ENCODE measurements at regions not wholly inside any gene's neighbourhood (a gene's known extent, or its start where the extent isn't known, plus 50 kb on each side); places are given as distances from the start of the nearest gene placed in this dataset.

- Histone ChIP-seq H3K27ac (ENCODE audit: insufficient read depth, low read length) (no peak overlapping the region), H4K20me1 (ENCODE audit: control insufficient read depth, extremely low read depth, insufficient read depth, low read length) (no peaks in the 10 kb centered on the region), H3K4me1 (ENCODE audit: control insufficient read depth, extremely low read depth, insufficient read depth, low read length) (no peaks in the 10 kb centered on the region), H3K4me2 (ENCODE audit: extremely low read depth, insufficient read depth, low read length) (no peak overlapping the region), H3K36me3 (ENCODE audit: control insufficient read depth, insufficient read depth, low read length) (no peaks in the 10 kb centered on the region), H3K9me3 (ENCODE audit: control insufficient read depth, insufficient read depth, low read depth, low read length) (no peaks in the 10 kb centered on the region), H3K27me3 (ENCODE audit: control insufficient read depth, insufficient read depth, low read length) (no peaks in the 10 kb centered on the region), H2AFZ (ENCODE audit: low read length) (no peak overlapping the region), H3K9ac (ENCODE audit: insufficient read depth, low read length) (no peak overlapping the region), H3K4me3 (replicated peaks in 1 of 4; ENCODE audit: control extremely low read depth in 1 of 4, insufficient read depth in 1 of 4, low read depth in 3 of 4, low read length in 4 of 4) (no peak overlapping the region), H3K79me2 (ENCODE audit: control insufficient read depth, insufficient read depth, low read length) (no peaks in the 10 kb centered on the region)
- DNase-seq (ENCODE audit: low read depth in 2 of 2) = no peak
- TF ChIP-seq EZH2 (IDR thresholded peaks at IDR 0.05; ENCODE audit: low read length, missing control alignments) = no peak
- TF ChIP-seq, protein P1, sequence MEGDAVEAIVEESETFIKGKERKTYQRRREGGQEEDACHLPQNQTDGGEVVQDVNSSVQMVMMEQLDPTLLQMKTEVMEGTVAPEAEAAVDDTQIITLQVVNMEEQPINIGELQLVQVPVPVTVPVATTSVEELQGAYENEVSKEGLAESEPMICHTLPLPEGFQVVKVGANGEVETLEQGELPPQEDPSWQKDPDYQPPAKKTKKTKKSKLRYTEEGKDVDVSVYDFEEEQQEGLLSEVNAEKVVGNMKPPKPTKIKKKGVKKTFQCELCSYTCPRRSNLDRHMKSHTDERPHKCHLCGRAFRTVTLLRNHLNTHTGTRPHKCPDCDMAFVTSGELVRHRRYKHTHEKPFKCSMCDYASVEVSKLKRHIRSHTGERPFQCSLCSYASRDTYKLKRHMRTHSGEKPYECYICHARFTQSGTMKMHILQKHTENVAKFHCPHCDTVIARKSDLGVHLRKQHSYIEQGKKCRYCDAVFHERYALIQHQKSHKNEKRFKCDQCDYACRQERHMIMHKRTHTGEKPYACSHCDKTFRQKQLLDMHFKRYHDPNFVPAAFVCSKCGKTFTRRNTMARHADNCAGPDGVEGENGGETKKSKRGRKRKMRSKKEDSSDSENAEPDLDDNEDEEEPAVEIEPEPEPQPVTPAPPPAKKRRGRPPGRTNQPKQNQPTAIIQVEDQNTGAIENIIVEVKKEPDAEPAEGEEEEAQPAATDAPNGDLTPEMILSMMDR (conservative IDR thresholded peaks at IDR 0.05 in 1 of 2, IDR thresholded peaks at IDR 0.05 in 1 of 2; ENCODE audit: low read depth in 1 of 2, low read length in 2 of 2) = no peak
Observed at GRCh38 chr1:58032611-58033073, 513.9 kb downstream of the OMA1 start.

- TF ChIP-seq, protein P1 (conservative IDR thresholded peaks at IDR 0.05 in 1 of 2, IDR thresholded peaks at IDR 0.05 in 1 of 2; ENCODE audit: low read depth in 1 of 2, low read length in 2 of 2) = no peak
- no peak for TF ChIP-seq EZH2 (IDR thresholded peaks at IDR 0.05; ENCODE audit: low read length, missing control alignments)
- H3K4me3 ChIP-seq (replicated peaks in 1 of 4; ENCODE audit: control extremely low read depth in 1 of 4, insufficient read depth in 1 of 4, low read depth in 3 of 4, low read length in 4 of 4) = no peak overlapping the region
- no peaks in the 10 kb centered on the region for H3K27me3 ChIP-seq (ENCODE audit: control insufficient read depth, insufficient read depth, low read length)
- H4K20me1 ChIP-seq (ENCODE audit: control insufficient read depth, extremely low read depth, insufficient read depth, low read length) = no peaks in the 10 kb centered on the region
- H3K9me3 ChIP-seq (ENCODE audit: control insufficient read depth, insufficient read depth, low read depth, low read length) = no peaks in the 10 kb centered on the region
- no peak for DNase-seq (ENCODE audit: low read depth in 2 of 2)
- no peak overlapping the region for H2AFZ ChIP-seq (ENCODE audit: low read length)
- no peaks in the 10 kb centered on the region for H3K79me2 ChIP-seq (ENCODE audit: control insufficient read depth, insufficient read depth, low read length)
- no peak overlapping the region for H3K27ac ChIP-seq (ENCODE audit: insufficient read depth, low read length)
- H3K36me3 ChIP-seq (ENCODE audit: control insufficient read depth, insufficient read depth, low read length) = no peaks in the 10 kb centered on the region
- no peak overlapping the region for H3K4me2 ChIP-seq (ENCODE audit: extremely low read depth, insufficient read depth, low read length)
- H3K9ac ChIP-seq (ENCODE audit: insufficient read depth, low read length) = no peak overlapping the region
- H3K4me1 ChIP-seq (ENCODE audit: control insufficient read depth, extremely low read depth, insufficient read depth, low read length) = no peaks in the 10 kb centered on the region
Observed at GRCh38 chr1:58031416-58031815, 515.1 kb downstream of the OMA1 start.

DNA sequence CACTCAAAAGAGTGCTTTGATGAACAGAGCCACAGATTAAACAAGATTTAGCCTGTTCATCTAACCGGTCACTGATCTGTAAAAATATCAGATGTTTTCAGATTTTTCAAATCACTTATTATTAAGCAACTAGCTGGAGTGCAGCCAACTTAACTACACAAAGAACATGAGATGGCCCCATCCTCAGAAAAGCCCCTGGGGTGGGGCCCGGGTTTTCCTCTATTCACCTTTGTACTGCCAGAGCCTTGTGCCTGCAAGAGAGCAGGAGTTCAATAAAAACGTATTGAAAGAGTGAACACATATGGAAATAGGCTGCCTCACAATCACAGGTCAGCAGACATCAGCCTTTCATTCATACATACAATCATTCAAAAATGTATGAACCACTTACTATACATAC lies 516.1 kb downstream of the OMA1 start:
- Histone ChIP-seq H3K9ac (ENCODE audit: insufficient read depth, low read length) (no peak overlapping the region), H3K4me3 (replicated peaks in 1 of 4; ENCODE audit: control extremely low read depth in 1 of 4, insufficient read depth in 1 of 4, low read depth in 3 of 4, low read length in 4 of 4) (no peak overlapping the region), H4K20me1 (ENCODE audit: control insufficient read depth, extremely low read depth, insufficient read depth, low read length) (no peaks in the 10 kb centered on the region)

More for the DNA sequence above, 516.1 kb downstream of the OMA1 start:
- no peaks in the 10 kb centered on the region for H3K36me3 ChIP-seq (ENCODE audit: control insufficient read depth, insufficient read depth, low read length)
- H3K27ac ChIP-seq (ENCODE audit: insufficient read depth, low read length) = no peak overlapping the region
- no peaks in the 10 kb centered on the region for H3K9me3 ChIP-seq (ENCODE audit: control insufficient read depth, insufficient read depth, low read depth, low read length)
- no peaks in the 10 kb centered on the region for H3K4me1 ChIP-seq (ENCODE audit: control insufficient read depth, extremely low read depth, insufficient read depth, low read length)
- no peak overlapping the region for H2AFZ ChIP-seq (ENCODE audit: low read length)
- H3K79me2 ChIP-seq (ENCODE audit: control insufficient read depth, insufficient read depth, low read length) = no peaks in the 10 kb centered on the region
- H3K4me2 ChIP-seq (ENCODE audit: extremely low read depth, insufficient read depth, low read length) = no peak overlapping the region
- H3K27me3 ChIP-seq (ENCODE audit: control insufficient read depth, insufficient read depth, low read length) = no peaks in the 10 kb centered on the region
- no peak for DNase-seq (ENCODE audit: low read depth in 2 of 2)
- TF ChIP-seq, protein P1 (conservative IDR thresholded peaks at IDR 0.05 in 1 of 2, IDR thresholded peaks at IDR 0.05 in 1 of 2; ENCODE audit: low read depth in 1 of 2, low read length in 2 of 2) = no peak
- TF ChIP-seq EZH2 (IDR thresholded peaks at IDR 0.05; ENCODE audit: low read length, missing control alignments) = no peak
